NB4 (cell line): ENCODE measurements at regions not wholly inside any gene's neighbourhood (a gene's known extent, or its start where the extent isn't known, plus 50 kb on each side); places are given as distances from the start of the nearest gene placed in this dataset.

Experiments used
- DNase-seq: peaks from one replicate; pipeline ENCODE4 v3.0.0; 2010; ENCODE audit warnings: low read depth
- H3K4me3 ChIP-seq: one replicate; pipeline ENCODE4 v1.5.1; 2011; ENCODE audit warnings: mild to moderate bottlenecking, low read depth, low read length, moderate library complexity
- MYC ChIP-seq: IDR thresholded peaks from 2 replicates; pipeline ENCODE4 v1.6.1; 2011; ENCODE audit warnings: low read depth, low read length
- POLR2A ChIP-seq: IDR thresholded peaks from 2 replicates; pipeline ENCODE4 v1.6.1; 2011; ENCODE audit warnings: mild to moderate bottlenecking; ENCODE audit not compliant: insufficient read length; ENCODE audit errors: extremely low read depth
- TF ChIP-seq, protein P1 (sequence below): IDR thresholded peaks from 2 replicates; pipeline ENCODE4 v1.6.1; 2011; ENCODE audit warnings: low read depth, low read length
- TF ChIP-seq, protein P2 (sequence below): IDR thresholded peaks from one replicate; pipeline ENCODE4 v1.5.1; 2012; ENCODE audit warnings: low read depth, low read length

GRCh38 chr21:24023402-24023801, 1583.9 kb downstream of the MRPL39 start:
- DNase-seq, result no peak
- no peak overlapping the region for H3K4me3 ChIP-seq
- no peak for TF ChIP-seq POLR2A
- no peak for TF ChIP-seq MYC
- TF ChIP-seq, protein P1, sequence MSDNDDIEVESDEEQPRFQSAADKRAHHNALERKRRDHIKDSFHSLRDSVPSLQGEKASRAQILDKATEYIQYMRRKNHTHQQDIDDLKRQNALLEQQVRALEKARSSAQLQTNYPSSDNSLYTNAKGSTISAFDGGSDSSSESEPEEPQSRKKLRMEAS, result no peak
- TF ChIP-seq, protein P2, sequence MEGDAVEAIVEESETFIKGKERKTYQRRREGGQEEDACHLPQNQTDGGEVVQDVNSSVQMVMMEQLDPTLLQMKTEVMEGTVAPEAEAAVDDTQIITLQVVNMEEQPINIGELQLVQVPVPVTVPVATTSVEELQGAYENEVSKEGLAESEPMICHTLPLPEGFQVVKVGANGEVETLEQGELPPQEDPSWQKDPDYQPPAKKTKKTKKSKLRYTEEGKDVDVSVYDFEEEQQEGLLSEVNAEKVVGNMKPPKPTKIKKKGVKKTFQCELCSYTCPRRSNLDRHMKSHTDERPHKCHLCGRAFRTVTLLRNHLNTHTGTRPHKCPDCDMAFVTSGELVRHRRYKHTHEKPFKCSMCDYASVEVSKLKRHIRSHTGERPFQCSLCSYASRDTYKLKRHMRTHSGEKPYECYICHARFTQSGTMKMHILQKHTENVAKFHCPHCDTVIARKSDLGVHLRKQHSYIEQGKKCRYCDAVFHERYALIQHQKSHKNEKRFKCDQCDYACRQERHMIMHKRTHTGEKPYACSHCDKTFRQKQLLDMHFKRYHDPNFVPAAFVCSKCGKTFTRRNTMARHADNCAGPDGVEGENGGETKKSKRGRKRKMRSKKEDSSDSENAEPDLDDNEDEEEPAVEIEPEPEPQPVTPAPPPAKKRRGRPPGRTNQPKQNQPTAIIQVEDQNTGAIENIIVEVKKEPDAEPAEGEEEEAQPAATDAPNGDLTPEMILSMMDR, result no peak

DNA sequence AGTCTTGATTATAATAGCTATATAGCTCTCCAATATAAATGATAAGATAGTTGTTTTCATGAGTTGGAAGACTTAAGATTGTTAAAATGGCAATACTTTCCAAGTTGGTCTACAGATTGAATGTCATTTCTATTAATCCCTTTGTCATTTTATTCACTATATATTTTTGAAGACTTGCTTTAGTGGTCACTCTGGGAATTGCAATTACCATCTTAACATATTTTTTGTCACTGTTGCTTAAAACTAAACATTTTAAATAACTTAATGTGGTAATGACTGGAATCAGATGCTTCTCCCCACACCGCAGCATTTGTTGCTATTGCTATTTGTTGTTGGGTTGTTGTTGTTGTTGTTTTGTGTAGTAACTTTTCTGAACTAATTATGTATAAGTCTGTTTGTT, 1592.9 kb downstream of the MRPL39 start:
- DNase-seq, result no peak
- TF ChIP-seq MYC (no peak), POLR2A (no peak)
- TF ChIP-seq, protein P1, result no peak
- TF ChIP-seq, protein P2, result no peak
- no peak overlapping the region for H3K4me3 ChIP-seq

DNA sequence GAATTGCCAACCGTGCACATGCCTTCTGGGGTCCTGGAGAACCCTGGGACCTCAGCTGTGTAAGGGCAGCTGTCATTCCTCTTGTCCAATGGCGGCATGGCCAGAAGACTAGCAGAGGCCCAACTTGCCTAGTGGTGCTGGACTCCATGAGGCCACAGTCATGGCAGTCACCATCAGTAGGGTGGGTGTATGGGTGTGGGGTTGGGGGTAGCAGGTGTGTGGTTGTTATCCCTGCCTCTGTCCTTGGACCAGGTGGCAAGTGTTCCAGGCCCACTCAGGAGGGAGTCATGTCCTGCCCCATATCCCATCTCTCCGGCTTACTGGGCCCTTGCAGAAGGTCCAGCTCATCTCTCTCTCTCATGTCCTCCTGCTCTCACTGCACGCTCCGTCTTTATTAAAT, 1596.2 kb downstream of the MRPL39 start:
- H3K4me3 ChIP-seq, result no peak overlapping the region
- TF ChIP-seq, protein P2, result no peak
- TF ChIP-seq, protein P1, result no peak
- TF ChIP-seq MYC (no peak), POLR2A (no peak)
- no peak for DNase-seq

GRCh38 chr21:24007592-24007991, 1599.7 kb downstream of the MRPL39 start:
- DNase-seq, result no peak
- TF ChIP-seq, protein P2, result no peak
- TF ChIP-seq, protein P1, result no peak
- TF ChIP-seq MYC (no peak), POLR2A (no peak)
- no peak overlapping the region for H3K4me3 ChIP-seq

DNA sequence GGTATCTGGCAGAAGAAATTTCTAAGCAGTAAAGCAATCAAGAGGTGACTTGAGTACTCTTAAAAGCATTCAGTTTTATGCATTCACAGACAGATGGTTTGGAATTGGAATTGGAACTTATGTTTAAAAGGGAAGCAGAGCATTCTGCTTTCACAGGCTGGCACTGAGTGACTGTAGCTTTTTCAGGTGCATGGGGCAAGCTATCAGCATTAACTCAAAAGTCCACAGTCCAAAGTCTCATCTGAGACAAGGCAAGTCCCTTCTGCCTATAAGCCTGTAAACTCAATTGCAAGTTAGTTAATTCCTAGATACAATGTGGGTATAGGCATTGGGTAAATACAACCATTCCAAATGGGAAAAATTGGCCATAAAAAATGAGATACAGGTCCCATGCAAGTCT, 1620.3 kb downstream of the MRPL39 start:
- TF ChIP-seq MYC, result no peak
- TF ChIP-seq POLR2A, result no peak
- TF ChIP-seq, protein P2, result no peak
- TF ChIP-seq, protein P1, result no peak
- H3K4me3 ChIP-seq, result no peak overlapping the region

GRCh38 chr21:23986214-23986613, 1621.1 kb downstream of the MRPL39 start:
- no peak for TF ChIP-seq POLR2A
- TF ChIP-seq, protein P1, result no peak
- no peak for TF ChIP-seq MYC
- TF ChIP-seq, protein P2, result no peak
- no peak overlapping the region for H3K4me3 ChIP-seq
- no peak for DNase-seq

More for the DNA sequence above, 1620.3 kb downstream of the MRPL39 start:
- no peak for DNase-seq
